ENCODE measurements at regions not wholly inside any gene's neighbourhood (a gene's known extent, or its start where the extent isn't known, plus 50 kb on each side); places are given as distances from the start of the nearest gene placed in this dataset.

GRCh38 chr17:72199256-72199655 is 78.4 kb downstream of the SOX9 start:
- H3K9ac ChIP-seq (ENCODE audit: extremely low read depth, low read length, poor library complexity, severe bottlenecking) = no peak overlapping the region
- no peaks in the 10 kb centered on the region for H3K9me3 Mint-ChIP-seq
- H3K27me3 Mint-ChIP-seq (ENCODE audit: insufficient read depth) = peaks cover 38% of the 10 kb centered on the region
- H3K27ac ChIP-seq (ENCODE audit: low read depth, low read length) = no peak overlapping the region
- H3K4me3 Mint-ChIP-seq = no peak overlapping the region
- H3K4me1 ChIP-seq (ENCODE audit: control insufficient read depth, insufficient read depth, low read length) = no peaks in the 10 kb centered on the region
- no peaks in the 10 kb centered on the region for H3K36me3 ChIP-seq (ENCODE audit: control insufficient read depth, insufficient read depth, low read length)
- no peak overlapping the region for H3K27ac Mint-ChIP-seq
- H3K9me3 ChIP-seq (ENCODE audit: control insufficient read depth, low read length) = no peaks in the 10 kb centered on the region
- no peaks in the 10 kb centered on the region for H3K4me1 Mint-ChIP-seq
- no peak overlapping the region for H3K4me3 ChIP-seq (ENCODE audit: low read length)
- no peak for DNase-seq
- H3K36me3 Mint-ChIP-seq (ENCODE audit: low read depth) = no peaks in the 10 kb centered on the region
- TF ChIP-seq CTCF (conservative IDR thresholded peaks at IDR 0.05) = no peak
- peaks cover 2% of the 10 kb centered on the region for H3K27me3 ChIP-seq (ENCODE audit: control insufficient read depth, insufficient read depth, low read length, poor library complexity, severe bottlenecking)

- H3K36me3 Mint-ChIP-seq (ENCODE audit: low read depth) = no peaks in the 10 kb centered on the region
- no peak for TF ChIP-seq CTCF (conservative IDR thresholded peaks at IDR 0.05)
- no peak overlapping the region for H3K9ac ChIP-seq (ENCODE audit: extremely low read depth, low read length, poor library complexity, severe bottlenecking)
- H3K27ac ChIP-seq (ENCODE audit: low read depth, low read length) = peak overlapping the region; percentile 68
- peaks cover 8% of the 10 kb centered on the region for H3K4me1 Mint-ChIP-seq
- WGBS, 2 experiments (ENCODE audit: insufficient coverage in 1 of 2, insufficient read length in 1 of 2) = 81 to 88% methylated on average over 10 of the region's 10 CpGs
- no peak overlapping the region for H3K27ac Mint-ChIP-seq
- no peaks in the 10 kb centered on the region for H3K9me3 ChIP-seq (ENCODE audit: control insufficient read depth, low read length)
- H3K4me3 Mint-ChIP-seq = no peak overlapping the region
- peaks cover 45% of the 10 kb centered on the region for H3K27me3 ChIP-seq (ENCODE audit: control insufficient read depth, insufficient read depth, low read length, poor library complexity, severe bottlenecking)
- H3K4me3 ChIP-seq (ENCODE audit: low read length) = no peak overlapping the region
- no peak for DNase-seq
- peaks cover 4% of the 10 kb centered on the region for H3K4me1 ChIP-seq (ENCODE audit: control insufficient read depth, insufficient read depth, low read length)
- H3K9me3 Mint-ChIP-seq = no peaks in the 10 kb centered on the region
- peaks cover 70% of the 10 kb centered on the region for H3K27me3 Mint-ChIP-seq (ENCODE audit: insufficient read depth)
- H3K36me3 ChIP-seq (ENCODE audit: control insufficient read depth, insufficient read depth, low read length) = no peaks in the 10 kb centered on the region
Observed at GRCh38 chr17:72204742-72205141, 83.9 kb downstream of the SOX9 start.

DNA sequence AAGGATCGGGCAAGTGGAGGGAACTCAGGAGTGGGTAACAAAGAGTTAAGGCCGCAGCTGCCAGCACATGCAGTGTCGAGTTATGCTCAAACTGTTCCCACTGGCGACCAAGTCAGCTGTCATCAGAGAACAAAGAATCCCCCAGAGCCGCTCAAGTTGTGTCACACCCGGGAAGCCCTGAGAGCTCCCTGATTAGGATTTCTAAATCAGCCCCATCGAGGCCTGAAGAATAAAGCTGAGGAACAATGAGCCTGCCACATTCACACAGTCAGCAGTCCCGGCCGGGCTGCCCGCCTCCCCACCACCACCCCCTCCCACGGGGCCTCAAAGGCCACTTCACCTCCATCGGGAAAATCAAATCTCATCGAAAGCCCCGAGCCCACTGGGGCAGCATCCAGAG is 84.5 kb downstream of the SOX9 start:
- no peak for TF ChIP-seq CTCF (conservative IDR thresholded peaks at IDR 0.05)
- peaks cover 74% of the 10 kb centered on the region for H3K27me3 Mint-ChIP-seq (ENCODE audit: insufficient read depth)
- Histone ChIP-seq H3K4me3 (ENCODE audit: low read length) (no peak overlapping the region), H3K27me3 (ENCODE audit: control insufficient read depth, insufficient read depth, low read length, poor library complexity, severe bottlenecking) (peaks cover 51% of the 10 kb centered on the region), H3K4me1 (ENCODE audit: control insufficient read depth, insufficient read depth, low read length) (peaks cover 4% of the 10 kb centered on the region), H3K9ac (ENCODE audit: extremely low read depth, low read length, poor library complexity, severe bottlenecking) (no peak overlapping the region), H3K36me3 (ENCODE audit: control insufficient read depth, insufficient read depth, low read length) (no peaks in the 10 kb centered on the region), H3K9me3 (ENCODE audit: control insufficient read depth, low read length) (no peaks in the 10 kb centered on the region), H3K27ac (ENCODE audit: low read depth, low read length) (peak overlapping the region; percentile 68)
- peak; percentile 76 for DNase-seq
- WGBS, 2 experiments (ENCODE audit: insufficient coverage in 1 of 2, insufficient read length in 1 of 2) = 17 to 40% methylated on average over 7 to 14 of the region's 14 CpGs
- H3K4me1 Mint-ChIP-seq = peaks cover 8% of the 10 kb centered on the region
- no peaks in the 10 kb centered on the region for H3K9me3 Mint-ChIP-seq
- H3K36me3 Mint-ChIP-seq (ENCODE audit: low read depth) = no peaks in the 10 kb centered on the region
- no peak overlapping the region for H3K27ac Mint-ChIP-seq
- H3K4me3 Mint-ChIP-seq = no peak overlapping the region

Data from endodermal cell (in vitro differentiated cells).